Umbilical cord (tissue), 1 donor: ENCODE measurements at regions not wholly inside any gene's neighbourhood (a gene's known extent, or its start where the extent isn't known, plus 50 kb on each side); places are given as distances from the start of the nearest gene placed in this dataset.

Experiments used
- DNase-seq: peaks from one replicate; pipeline ENCODE4 v3.0.0-alpha.2; 2015; ENCODE audit warnings: low spot score

GRCh38 chr6:109918227-109918626, 59.9 kb upstream of the GPR6 start:
- DNase-seq: no peak

- DNase-seq: no peak
Measured at GRCh38 chr6:109920911-109921310, 57.2 kb upstream of the GPR6 start.

DNA sequence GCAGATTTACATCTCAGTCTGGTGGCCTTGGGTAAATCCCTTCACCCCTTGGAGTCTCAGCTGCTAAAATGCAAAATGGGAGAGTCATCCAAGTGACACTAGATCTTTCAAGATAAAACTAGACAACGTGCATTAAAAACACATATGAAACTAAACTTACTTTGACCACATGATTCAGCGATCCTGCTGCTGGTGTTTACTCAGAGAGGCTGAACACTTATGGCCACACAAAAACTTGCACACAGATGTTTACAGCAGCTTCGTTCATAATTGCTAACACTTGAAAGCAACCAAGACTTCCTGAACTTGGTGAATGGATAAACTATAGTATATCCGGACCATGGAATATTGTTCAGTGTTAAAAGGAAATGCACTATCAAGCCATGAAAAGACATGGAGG, 55.3 kb upstream of the GPR6 start:
- no peak for DNase-seq

- DNase-seq: no peak
Measured at GRCh38 chr6:109925075-109925474, 53.0 kb upstream of the GPR6 start.

DNA sequence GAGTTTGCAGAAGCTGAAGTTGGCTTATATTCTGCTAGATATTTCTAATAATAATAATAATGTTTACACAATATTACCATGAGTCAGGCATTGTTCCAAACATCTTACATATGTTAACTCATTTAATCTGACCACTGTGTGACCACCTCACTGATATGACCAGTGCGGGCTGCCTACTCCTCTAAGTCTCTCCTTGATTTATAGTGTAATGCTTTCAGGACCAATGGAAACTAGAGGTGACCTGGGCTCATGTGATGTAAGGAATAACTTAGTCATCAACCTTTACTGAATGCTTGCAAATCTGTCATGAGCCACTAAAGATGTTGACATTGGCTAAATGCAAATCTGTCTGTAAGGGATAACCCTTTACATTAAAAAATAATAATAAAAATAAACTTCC, 51.1 kb upstream of the GPR6 start:
- DNase-seq: no peak
